Activated naive CD4-positive, alpha-beta T cell treated with anti-CD3 and anti-CD28 coated beads, Interleukin-2, amount 50 U/mL, for 72 hours (primary cell): ENCODE measurements at regions not wholly inside any gene's neighbourhood (a gene's known extent, or its start where the extent isn't known, plus 50 kb on each side); places are given as distances from the start of the nearest gene placed in this dataset.
A peak's percentile ranks its signal among the peaks of the same experiment; 100 is the strongest.

Experiments used
- ATAC-seq, 2 donors: fragments of 150-1000 bp; cut with Tn5 transposase; 2 replicates each; pipeline ENCODE4 v1.10.0; 2021; ENCODE audit warnings: mild to moderate bottlenecking in 2 of 2, moderate library complexity in 2 of 2
- DNase-seq, 2 donors: peaks; one replicate each; pipeline ENCODE4 v3.0.0; 2021 to 2022; ENCODE audit warnings: low spot score in 2 of 2
- H3K27ac Mint-ChIP-seq, 2 donors: one replicate each; pipeline ENCODE4 v1.8.0; 2022; ENCODE audit warnings: mild to moderate bottlenecking in 2 of 2, mixed read lengths in 2 of 2
- H3K36me3 Mint-ChIP-seq, 2 donors: one replicate each; pipeline ENCODE4 v1.8.0; 2022; ENCODE audit warnings: mixed read lengths in 2 of 2
- H3K9me3 Mint-ChIP-seq, 2 donors: one replicate each; pipeline ENCODE4 v1.8.0; 2022; ENCODE audit warnings: mixed read lengths in 2 of 2

- ATAC-seq: no peak
- Mint-ChIP-seq H3K27ac (no peak overlapping the region), H3K36me3 (no peaks in the 10 kb centered on the region), H3K9me3 (no peaks in the 10 kb centered on the region)
- DNase-seq: no peak
These were observed 783.2 kb downstream of the RPA4 start for GRCh38 chrX:97666890-97667289.

- DNase-seq (no peak), ATAC-seq (no peak)
- H3K9me3 Mint-ChIP-seq: no peaks in the 10 kb centered on the region
- no peaks in the 10 kb centered on the region for H3K36me3 Mint-ChIP-seq
- H3K27ac Mint-ChIP-seq: no peak overlapping the region
These were observed 784.4 kb downstream of the RPA4 start for GRCh38 chrX:97668126-97668525.

- DNase-seq (no peak), ATAC-seq (no peak)
- Mint-ChIP-seq H3K9me3 (no peaks in the 10 kb centered on the region), H3K36me3 (no peaks in the 10 kb centered on the region), H3K27ac (no peak overlapping the region)
These were observed 788.4 kb downstream of the RPA4 start for GRCh38 chrX:97672138-97672537.

GRCh38 chrX:97672608-97673007 lies 788.9 kb downstream of the RPA4 start:
- Mint-ChIP-seq H3K27ac (no peak overlapping the region), H3K36me3 (no peaks in the 10 kb centered on the region), H3K9me3 (no peaks in the 10 kb centered on the region)
- ATAC-seq (no peak), DNase-seq (no peak)

GRCh38 chrX:97673135-97673534 lies 789.4 kb downstream of the RPA4 start:
- DNase-seq: no peak
- Mint-ChIP-seq H3K9me3 (no peaks in the 10 kb centered on the region), H3K27ac (no peak overlapping the region), H3K36me3 (no peaks in the 10 kb centered on the region)
- ATAC-seq: no peak

- H3K9me3 Mint-ChIP-seq: no peaks in the 10 kb centered on the region
These were observed 799.5 kb downstream of the RPA4 start for GRCh38 chrX:97682991-97683840.

GRCh38 chrX:97685753-97686152 lies 802.0 kb downstream of the RPA4 start:
- DNase-seq: no peak
- ATAC-seq: peak in 1 of 2 donors; percentile 40
- Mint-ChIP-seq H3K27ac (no peak overlapping the region), H3K36me3 (no peaks in the 10 kb centered on the region), H3K9me3 (no peaks in the 10 kb centered on the region)

More at GRCh38 chrX:97682991-97683840, 799.5 kb downstream of the RPA4 start:
- DNase-seq (no peak), ATAC-seq (no peak)
- H3K27ac Mint-ChIP-seq: no peak overlapping the region
- no peaks in the 10 kb centered on the region for H3K36me3 Mint-ChIP-seq

- H3K9me3 Mint-ChIP-seq: no peaks in the 10 kb centered on the region
- H3K36me3 Mint-ChIP-seq: no peaks in the 10 kb centered on the region
- DNase-seq: no peak
- ATAC-seq: no peak
- H3K27ac Mint-ChIP-seq: no peak overlapping the region
These were observed 808.3 kb downstream of the RPA4 start for GRCh38 chrX:97691901-97692455.

GRCh38 chrX:97692575-97692974 lies 808.9 kb downstream of the RPA4 start:
- H3K36me3 Mint-ChIP-seq: no peaks in the 10 kb centered on the region
- DNase-seq (no peak), ATAC-seq (no peak)
- H3K27ac Mint-ChIP-seq: no peak overlapping the region
- H3K9me3 Mint-ChIP-seq: no peaks in the 10 kb centered on the region

- no peak for DNase-seq
- H3K36me3 Mint-ChIP-seq: no peaks in the 10 kb centered on the region
- ATAC-seq: peak in 1 of 2 donors; percentile 52
- H3K27ac Mint-ChIP-seq: no peak overlapping the region
- H3K9me3 Mint-ChIP-seq: no peaks in the 10 kb centered on the region
These were observed 816.8 kb downstream of the RPA4 start for GRCh38 chrX:97700547-97700946.

GRCh38 chrX:97704474-97704873 lies 820.8 kb downstream of the RPA4 start:
- no peak for DNase-seq
- no peaks in the 10 kb centered on the region for H3K36me3 Mint-ChIP-seq
- H3K9me3 Mint-ChIP-seq: no peaks in the 10 kb centered on the region
- no peak for ATAC-seq
- H3K27ac Mint-ChIP-seq: no peak overlapping the region

GRCh38 chrX:97704881-97705280 lies 821.2 kb downstream of the RPA4 start:
- Mint-ChIP-seq H3K9me3 (no peaks in the 10 kb centered on the region), H3K27ac (no peak overlapping the region), H3K36me3 (no peaks in the 10 kb centered on the region)
- DNase-seq: no peak
- ATAC-seq: no peak

GRCh38 chrX:97705936-97706335 lies 822.2 kb downstream of the RPA4 start:
- Mint-ChIP-seq H3K9me3 (no peaks in the 10 kb centered on the region), H3K27ac (no peak overlapping the region), H3K36me3 (no peaks in the 10 kb centered on the region)
- DNase-seq (no peak), ATAC-seq (no peak)

- Mint-ChIP-seq H3K9me3 (no peaks in the 10 kb centered on the region), H3K27ac (no peak overlapping the region), H3K36me3 (no peaks in the 10 kb centered on the region)
- ATAC-seq (no peak), DNase-seq (no peak)
These were observed 830.4 kb downstream of the RPA4 start for GRCh38 chrX:97714072-97714471.

GRCh38 chrX:97728215-97728614 lies 844.5 kb downstream of the RPA4 start:
- Mint-ChIP-seq H3K9me3 (peaks cover 0 to 4% of the 10 kb centered on the region in 2 donors), H3K27ac (no peak overlapping the region), H3K36me3 (no peaks in the 10 kb centered on the region)

GRCh38 chrX:97740044-97740443 lies 856.3 kb downstream of the RPA4 start:
- DNase-seq (no peak), ATAC-seq (no peak)
- Mint-ChIP-seq H3K9me3 (no peaks in the 10 kb centered on the region), H3K36me3 (no peaks in the 10 kb centered on the region), H3K27ac (no peak overlapping the region)

More at GRCh38 chrX:97728215-97728614, 844.5 kb downstream of the RPA4 start:
- DNase-seq (no peak), ATAC-seq (no peak)

GRCh38 chrX:97740886-97741285 lies 857.2 kb downstream of the RPA4 start:
- ATAC-seq (no peak), DNase-seq (no peak)
- Mint-ChIP-seq H3K27ac (no peak overlapping the region), H3K36me3 (no peaks in the 10 kb centered on the region), H3K9me3 (no peaks in the 10 kb centered on the region)

GRCh38 chrX:97743014-97743413 lies 859.3 kb downstream of the RPA4 start:
- no peaks in the 10 kb centered on the region for H3K9me3 Mint-ChIP-seq
- H3K27ac Mint-ChIP-seq: no peak overlapping the region
- H3K36me3 Mint-ChIP-seq: no peaks in the 10 kb centered on the region
- DNase-seq: peak in 1 of 2 donors; percentile 21
- ATAC-seq: no peak
